Neuronal stem cell (in vitro differentiated cells): ENCODE measurements at regions not wholly inside any gene's neighbourhood (a gene's known extent, or its start where the extent isn't known, plus 50 kb on each side); places are given as distances from the start of the nearest gene placed in this dataset.
A peak's percentile ranks its signal among the peaks of the same experiment; 100 is the strongest.

Experiments used
- DNase-seq: peaks from one replicate; pipeline ENCODE4 v3.0.0-alpha.2; 2013; ENCODE audit warnings: low spot score
- H2AFZ ChIP-seq: one replicate; pipeline ENCODE4 v1.6.1; 2013; ENCODE audit warnings: mild to moderate bottlenecking, low read length, inconsistent platforms
- H2AK5ac ChIP-seq: 2 replicates; pipeline ENCODE4 v1.6.1; 2013; ENCODE audit warnings: low read depth, mild to moderate bottlenecking, inconsistent platforms, low read length, moderate library complexity, mixed read lengths
- H2BK120ac ChIP-seq: 2 replicates; pipeline ENCODE4 v1.6.1; 2013; ENCODE audit warnings: low read depth, mild to moderate bottlenecking, inconsistent platforms, low read length, moderate library complexity, mixed read lengths
- H2BK12ac ChIP-seq: one replicate; pipeline ENCODE4 v1.6.1; 2013; ENCODE audit warnings: low read length, inconsistent platforms
- H2BK15ac ChIP-seq: 2 replicates; pipeline ENCODE4 v1.6.1; 2013; ENCODE audit warnings: mild to moderate bottlenecking, low read length, inconsistent platforms, mixed read lengths
- H2BK5ac ChIP-seq: one replicate; pipeline ENCODE4 v1.6.1; 2013; ENCODE audit warnings: inconsistent platforms, mild to moderate bottlenecking, low read length, moderate library complexity
- H3K14ac ChIP-seq: one replicate; pipeline ENCODE4 v1.6.1; 2013; ENCODE audit warnings: low read length, inconsistent platforms
- H3K18ac ChIP-seq: 2 replicates; pipeline ENCODE4 v1.6.1; 2013; ENCODE audit warnings: low read length, inconsistent platforms
- H3K23ac ChIP-seq: 2 replicates; pipeline ENCODE4 v1.6.1; 2013; ENCODE audit warnings: low read depth, mild to moderate bottlenecking, mixed read lengths, low read length, inconsistent platforms; ENCODE audit not compliant: poor library complexity
- H3K27ac ChIP-seq: replicated peaks from 3 replicates; pipeline ENCODE4 v1.5.1; 2013; ENCODE audit warnings: low read length, inconsistent platforms
- H3K27me3 ChIP-seq, 3 experiments: 2 replicates each; pipeline ENCODE4 v1.6.1; 2013; ENCODE audit warnings: low read length in 3 of 3, mild to moderate bottlenecking in 2 of 3, inconsistent platforms in 1 of 3, low read depth in 1 of 3, mixed read lengths in 1 of 3, moderate library complexity in 1 of 3; ENCODE audit not compliant: control insufficient read depth in 3 of 3, insufficient read depth in 3 of 3
- H3K36me3 ChIP-seq, 2 donors: replicated peaks in 1 of 2; 2 replicates each; pipeline ENCODE4 v1.6.1; 2013; ENCODE audit warnings: low read length in 2 of 2; ENCODE audit not compliant: control insufficient read depth in 2 of 2, insufficient read depth in 2 of 2
- H3K4ac ChIP-seq: 2 replicates; pipeline ENCODE4 v1.6.1; 2013; ENCODE audit warnings: inconsistent platforms, mild to moderate bottlenecking, low read length, moderate library complexity
- H3K4me1 ChIP-seq, 2 donors: 1 replicate in 1 of 2; 2 replicates in 1 of 2; pipeline ENCODE4 v1.6.1; 2013; ENCODE audit warnings: low read length in 2 of 2, low read depth in 1 of 2; ENCODE audit not compliant: control insufficient read depth in 2 of 2, insufficient read depth in 1 of 2
- H3K4me2 ChIP-seq: one replicate; pipeline ENCODE4 v1.6.1; 2013; ENCODE audit warnings: mild to moderate bottlenecking, low read length, inconsistent platforms; ENCODE audit not compliant: insufficient read depth, poor library complexity, severe bottlenecking
- H3K4me3 ChIP-seq, 2 donors: 2 replicates each; pipeline ENCODE4 v1.5.1; 2013; ENCODE audit warnings: low read length in 2 of 2, mild to moderate bottlenecking in 2 of 2, inconsistent platforms in 1 of 2, moderate library complexity in 1 of 2
- H3K79me1 ChIP-seq: one replicate; pipeline ENCODE4 v1.6.1; 2013; ENCODE audit warnings: low read depth, mild to moderate bottlenecking, inconsistent platforms, low read length, moderate library complexity
- H3K9ac ChIP-seq: one replicate; pipeline ENCODE4 v1.6.1; 2013; ENCODE audit warnings: mild to moderate bottlenecking, low read depth, low read length, inconsistent platforms; ENCODE audit not compliant: poor library complexity
- H3K9me3 ChIP-seq, 2 donors: replicated peaks in 1 of 2; 2 replicates each; pipeline versions ENCODE3 to v1.6.1; 2013; ENCODE audit warnings: low read length in 2 of 2, mild to moderate bottlenecking in 2 of 2, inconsistent platforms in 1 of 2, low read depth in 1 of 2, mixed read lengths in 1 of 2, moderate library complexity in 1 of 2; ENCODE audit not compliant: control insufficient read depth in 2 of 2, insufficient read depth in 1 of 2
- H4K8ac ChIP-seq: one replicate; pipeline ENCODE4 v1.6.1; 2013; ENCODE audit warnings: low read depth, mild to moderate bottlenecking, inconsistent platforms, low read length, moderate library complexity
- H4K91ac ChIP-seq: one replicate; pipeline ENCODE4 v1.6.1; 2013; ENCODE audit warnings: low read length, low read depth, mild to moderate bottlenecking, inconsistent platforms; ENCODE audit not compliant: poor library complexity
- WGBS, 2 donors: extraction: QIAGEN DNeasy Blood & Tissue Kit; methylation state at CpG; one replicate each; pipeline ENCODE4 v1.1.7; 2013; ENCODE audit warnings: missing lambda C conversion rate in 2 of 2, mixed read lengths in 1 of 2; ENCODE audit not compliant: insufficient read length in 2 of 2, insufficient replicate concordance in 1 of 2; ENCODE audit errors: extremely low coverage in 2 of 2; 5-methylcytosine and 5-hydroxymethylcytosine counted together

DNA sequence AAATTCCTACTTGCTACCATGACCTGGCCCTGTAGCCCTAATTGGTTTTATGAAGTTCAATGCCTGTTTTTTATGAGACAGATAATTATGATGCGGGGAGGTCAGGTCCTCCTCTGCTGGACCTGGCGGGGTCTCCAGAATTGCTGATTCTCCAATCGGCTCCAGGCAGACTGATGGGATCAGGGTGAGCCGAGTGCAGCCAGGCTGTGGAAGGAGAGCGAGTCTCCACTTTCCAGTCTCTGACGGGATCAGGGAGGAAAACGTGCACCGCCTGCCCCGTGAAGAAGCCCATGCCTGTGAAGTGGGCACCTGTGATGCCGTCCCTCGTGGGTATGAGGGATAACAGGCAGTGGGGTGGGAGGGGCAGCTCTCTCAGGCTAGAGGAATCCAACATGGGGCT lies 71.5 kb upstream of the HSPA9 start:
- Histone ChIP-seq H3K4me3 (no peak overlapping the region), H2AFZ (no peak overlapping the region), H2AK5ac (peak overlapping the region; percentile 1), H3K4me1 (peaks cover 14 to 40% of the 10 kb centered on the region in 2 donors), H4K8ac (no peak overlapping the region), H2BK5ac (no peak overlapping the region), H3K18ac (peak overlapping the region; percentile 39), H4K91ac (no peak overlapping the region), H3K27ac (no peak overlapping the region), H3K36me3 (no peaks in the 10 kb centered on the region), H3K4ac (no peak overlapping the region), H3K4me2 (no peak overlapping the region), H3K79me1 (no peaks in the 10 kb centered on the region), H2BK12ac (no peak overlapping the region), H2BK15ac (no peak overlapping the region), H3K9ac (no peak overlapping the region), H3K27me3 (peaks cover 0 to 7% (median 0%) of the 10 kb centered on the region in 3 experiments), H2BK120ac (no peak overlapping the region), H3K14ac (no peak overlapping the region), H3K9me3 (no peaks in the 10 kb centered on the region), H3K23ac (no peak overlapping the region)
- no peak for DNase-seq
- no CpG with 5 or more reads among the region's 11 CpGs for WGBS, 2 donors

DNA sequence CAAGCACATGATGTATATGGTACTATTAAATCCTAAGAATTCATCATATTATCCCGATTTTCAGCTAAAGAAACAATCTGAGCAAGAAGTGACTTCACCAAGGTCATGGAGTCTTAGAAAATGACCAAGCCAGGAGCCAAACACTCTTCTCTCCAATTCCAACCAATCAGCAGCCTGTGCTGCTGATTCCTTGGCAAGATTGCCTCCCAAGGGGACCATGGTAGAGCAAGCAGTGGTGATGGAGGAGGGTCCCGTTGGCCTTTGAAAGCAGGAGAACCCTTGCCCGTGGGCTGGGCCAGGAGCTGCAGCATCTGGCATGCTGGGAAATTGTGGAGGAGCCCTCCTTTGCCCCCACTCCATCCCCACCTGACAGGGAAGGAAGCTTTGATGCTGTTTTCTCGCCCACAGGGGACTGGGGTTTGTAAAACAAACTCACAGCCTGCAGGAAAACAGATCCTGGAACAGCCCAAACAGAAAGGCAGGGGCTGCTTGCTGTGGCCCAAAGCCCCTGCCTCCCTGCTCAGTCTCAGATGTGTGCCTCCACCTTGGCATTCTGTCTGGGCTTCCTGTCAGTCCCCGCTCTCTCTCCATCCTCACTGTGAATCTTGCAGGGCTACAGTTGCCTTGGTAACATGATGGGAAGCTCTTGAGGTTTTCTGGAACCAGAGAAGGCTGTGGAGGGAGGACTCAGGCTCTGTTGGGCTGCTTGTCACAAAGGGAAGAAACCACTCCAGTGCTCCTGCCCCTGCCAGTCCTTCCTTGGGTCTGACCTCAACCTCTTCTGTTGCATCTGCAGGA lies 70.8 kb upstream of the HSPA9 start:
- no peak overlapping the region for H2BK5ac ChIP-seq
- H2BK12ac ChIP-seq: no peak overlapping the region
- no peak overlapping the region for H3K23ac ChIP-seq
- H3K14ac ChIP-seq: no peak overlapping the region
- no peak overlapping the region for H3K18ac ChIP-seq
- no peak overlapping the region for H3K4ac ChIP-seq
- H3K4me3 ChIP-seq: no peak overlapping the region
- no peak overlapping the region for H3K27ac ChIP-seq
- H3K9me3 ChIP-seq: no peaks in the 10 kb centered on the region
- H2BK15ac ChIP-seq: no peak overlapping the region
- no peaks in the 10 kb centered on the region for H3K36me3 ChIP-seq
- DNase-seq: no peak
- no peak overlapping the region for H2BK120ac ChIP-seq
- H3K4me1 ChIP-seq: peaks cover 17 to 43% of the 10 kb centered on the region in 2 donors
- peaks cover 0 to 7% (median 0%) of the 10 kb centered on the region in 3 experiments for H3K27me3 ChIP-seq
- H3K4me2 ChIP-seq: no peak overlapping the region
- H4K91ac ChIP-seq: no peak overlapping the region
- no CpG with 5 or more reads among the region's 5 CpGs for WGBS, 2 donors
- no peak overlapping the region for H4K8ac ChIP-seq
- H2AFZ ChIP-seq: peak overlapping the region; percentile 18
- H3K9ac ChIP-seq: no peak overlapping the region
- H3K79me1 ChIP-seq: no peaks in the 10 kb centered on the region
- peak overlapping the region; percentile 1 for H2AK5ac ChIP-seq

DNA sequence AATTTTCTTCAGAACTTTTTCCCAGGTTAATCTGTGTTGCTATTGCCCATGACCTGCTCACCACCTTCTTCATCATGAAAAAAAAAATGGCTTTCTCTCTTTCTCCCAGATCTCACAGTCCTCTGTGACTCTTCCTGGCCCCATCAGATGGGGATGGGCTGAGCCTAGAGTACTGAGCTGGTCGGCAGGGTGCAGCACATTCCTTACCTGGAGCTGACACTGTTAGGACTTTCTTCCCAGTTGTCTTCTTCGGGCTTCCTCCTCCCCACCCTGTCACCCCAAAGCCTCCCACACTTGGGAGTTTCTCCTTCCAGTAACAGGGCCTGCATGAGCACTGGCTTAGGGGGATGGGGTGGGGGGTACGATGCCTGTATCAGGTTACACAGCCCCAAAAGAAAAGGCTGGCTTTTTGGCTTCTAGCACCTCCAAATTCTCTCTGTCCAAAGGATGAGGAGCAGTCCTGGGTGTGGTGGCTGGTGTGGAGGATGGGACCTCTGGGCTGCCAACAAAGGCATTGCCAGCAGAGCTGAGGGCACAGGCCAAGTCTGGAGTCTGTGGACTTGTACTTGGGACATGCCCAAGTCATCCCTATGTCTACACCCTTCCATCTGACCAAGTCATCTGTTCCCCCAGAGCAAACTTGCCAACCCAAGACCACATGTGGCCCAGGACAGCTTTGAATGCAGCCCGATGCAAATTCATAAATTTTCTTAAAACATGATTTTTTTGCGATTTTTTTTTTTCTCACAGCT lies 68.0 kb upstream of the HSPA9 start:
- WGBS, 2 donors: no CpG with 5 or more reads among the region's 5 CpGs
- H3K4me1 ChIP-seq: peaks cover 10 to 32% of the 10 kb centered on the region in 2 donors
- no peak overlapping the region for H3K14ac ChIP-seq

More for the DNA sequence above, 68.0 kb upstream of the HSPA9 start:
- H2BK120ac ChIP-seq: no peak overlapping the region
- H2AFZ ChIP-seq: no peak overlapping the region
- no peak overlapping the region for H2AK5ac ChIP-seq
- no peaks in the 10 kb centered on the region for H3K36me3 ChIP-seq
- no peaks in the 10 kb centered on the region for H3K79me1 ChIP-seq
- no peak overlapping the region for H3K27ac ChIP-seq
- H2BK5ac ChIP-seq: no peak overlapping the region
- H3K27me3 ChIP-seq: peaks cover 0 to 11% (median 0%) of the 10 kb centered on the region in 3 experiments
- H3K9ac ChIP-seq: no peak overlapping the region
- H4K8ac ChIP-seq: no peak overlapping the region
- no peak overlapping the region for H3K4me3 ChIP-seq
- no peak overlapping the region for H2BK15ac ChIP-seq
- no peak overlapping the region for H3K4me2 ChIP-seq
- no peak overlapping the region for H2BK12ac ChIP-seq
- H4K91ac ChIP-seq: no peak overlapping the region
- H3K4ac ChIP-seq: no peak overlapping the region
- no peak overlapping the region for H3K23ac ChIP-seq
- no peaks in the 10 kb centered on the region for H3K9me3 ChIP-seq
- no peak for DNase-seq
- no peak overlapping the region for H3K18ac ChIP-seq
